ENCODE measurements at regions not wholly inside any gene's neighbourhood (a gene's known extent, or its start where the extent isn't known, plus 50 kb on each side); places are given as distances from the start of the nearest gene placed in this dataset.

DNA sequence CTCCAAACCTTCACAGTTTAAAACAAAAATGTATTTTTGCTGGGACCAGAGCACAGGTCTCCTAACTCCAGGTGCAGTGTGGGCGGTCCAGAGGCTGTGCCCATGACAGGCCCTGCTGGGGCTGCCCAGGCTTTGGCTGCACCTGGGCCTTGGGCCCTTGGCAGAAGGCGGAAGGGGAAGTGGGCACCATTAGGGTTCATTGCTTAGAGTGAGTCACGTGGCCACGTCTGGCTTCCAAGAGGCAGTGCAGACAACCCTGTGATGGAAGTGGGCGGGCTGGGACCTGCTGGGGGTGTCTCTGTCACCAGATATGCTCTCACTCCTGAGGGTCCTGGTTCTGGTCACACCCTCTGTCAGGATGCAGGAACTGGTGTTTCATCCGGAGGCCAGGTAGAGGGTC, 302.2 kb downstream of the QKI start:
- intact Hi-C loops (cut with micrococcal nuclease), result no loop called here
- TF ChIP-seq, protein P1, sequence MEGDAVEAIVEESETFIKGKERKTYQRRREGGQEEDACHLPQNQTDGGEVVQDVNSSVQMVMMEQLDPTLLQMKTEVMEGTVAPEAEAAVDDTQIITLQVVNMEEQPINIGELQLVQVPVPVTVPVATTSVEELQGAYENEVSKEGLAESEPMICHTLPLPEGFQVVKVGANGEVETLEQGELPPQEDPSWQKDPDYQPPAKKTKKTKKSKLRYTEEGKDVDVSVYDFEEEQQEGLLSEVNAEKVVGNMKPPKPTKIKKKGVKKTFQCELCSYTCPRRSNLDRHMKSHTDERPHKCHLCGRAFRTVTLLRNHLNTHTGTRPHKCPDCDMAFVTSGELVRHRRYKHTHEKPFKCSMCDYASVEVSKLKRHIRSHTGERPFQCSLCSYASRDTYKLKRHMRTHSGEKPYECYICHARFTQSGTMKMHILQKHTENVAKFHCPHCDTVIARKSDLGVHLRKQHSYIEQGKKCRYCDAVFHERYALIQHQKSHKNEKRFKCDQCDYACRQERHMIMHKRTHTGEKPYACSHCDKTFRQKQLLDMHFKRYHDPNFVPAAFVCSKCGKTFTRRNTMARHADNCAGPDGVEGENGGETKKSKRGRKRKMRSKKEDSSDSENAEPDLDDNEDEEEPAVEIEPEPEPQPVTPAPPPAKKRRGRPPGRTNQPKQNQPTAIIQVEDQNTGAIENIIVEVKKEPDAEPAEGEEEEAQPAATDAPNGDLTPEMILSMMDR (IDR thresholded peaks at IDR 0.05; ENCODE audit: unreplicated experiment), result no peak
- no TSS peak for BruUV-seq (replicated peaks)
- no peak overlapping the region for H3K4me3 Mint-ChIP-seq (ENCODE audit: unreplicated experiment)
- H3K4me1 Mint-ChIP-seq (ENCODE audit: insufficient read depth, unreplicated experiment), result peaks cover 3% of the 10 kb centered on the region
- POLR2A ChIA-PET, result no interaction called here
- no peaks in the 10 kb centered on the region for H3K27me3 Mint-ChIP-seq (ENCODE audit: insufficient read depth, unreplicated experiment)
- H3K36me3 Mint-ChIP-seq (ENCODE audit: insufficient read depth, unreplicated experiment), result peaks cover 6% of the 10 kb centered on the region
- no peak for DNase-seq (ENCODE audit: unreplicated experiment)
- CTCF ChIA-PET, result no interaction called here
- H3K27ac Mint-ChIP-seq (ENCODE audit: low read depth, unreplicated experiment), result no peak overlapping the region
- no peaks in the 10 kb centered on the region for H3K9me3 Mint-ChIP-seq (ENCODE audit: unreplicated experiment)

DNA sequence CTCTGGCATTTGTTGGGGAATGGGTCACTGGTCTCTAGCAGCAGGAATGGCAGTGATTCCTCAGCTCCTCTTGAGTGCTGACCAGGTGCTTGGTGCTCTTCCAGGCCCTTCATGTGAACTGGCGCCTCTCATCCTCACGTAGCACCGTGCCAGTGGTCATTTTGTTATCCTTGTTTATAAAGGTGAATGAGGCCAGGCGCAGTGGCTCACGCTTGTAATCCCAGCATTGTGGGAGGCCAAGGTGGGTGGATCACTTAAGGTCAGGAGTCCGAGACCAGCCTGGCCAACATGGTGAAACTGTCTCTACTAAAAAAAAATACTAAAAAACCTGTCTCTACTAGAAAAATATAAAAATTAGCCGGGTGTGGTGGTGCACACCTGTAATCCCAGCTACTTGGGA, 301.3 kb downstream of the QKI start:
- no peaks in the 10 kb centered on the region for H3K27me3 Mint-ChIP-seq (ENCODE audit: insufficient read depth, unreplicated experiment)
- intact Hi-C loops (cut with micrococcal nuclease), result no loop called here
- POLR2A ChIA-PET, result interaction anchor here (0.6 kb wide), 1 partner anchor 138 kb away, joined by 3 read pairs; no protein-coding TSS in a partner anchor
- peaks cover 10% of the 10 kb centered on the region for H3K4me1 Mint-ChIP-seq (ENCODE audit: insufficient read depth, unreplicated experiment)
- no peaks in the 10 kb centered on the region for H3K9me3 Mint-ChIP-seq (ENCODE audit: unreplicated experiment)
- TF ChIP-seq, protein P1 (IDR thresholded peaks at IDR 0.05; ENCODE audit: unreplicated experiment), result no peak
- no TSS peak for BruUV-seq (replicated peaks)
- no peak overlapping the region for H3K4me3 Mint-ChIP-seq (ENCODE audit: unreplicated experiment)
- peaks cover 6% of the 10 kb centered on the region for H3K36me3 Mint-ChIP-seq (ENCODE audit: insufficient read depth, unreplicated experiment)
- CTCF ChIA-PET, result interaction anchor here (0.6 to 0.8 kb wide), 2 partner anchors 178 to 1552 kb away, joined by 3 read pairs; no protein-coding TSS in a partner anchor
- DNase-seq (ENCODE audit: unreplicated experiment), result no peak
- H3K27ac Mint-ChIP-seq (ENCODE audit: low read depth, unreplicated experiment), result no peak overlapping the region

DNA sequence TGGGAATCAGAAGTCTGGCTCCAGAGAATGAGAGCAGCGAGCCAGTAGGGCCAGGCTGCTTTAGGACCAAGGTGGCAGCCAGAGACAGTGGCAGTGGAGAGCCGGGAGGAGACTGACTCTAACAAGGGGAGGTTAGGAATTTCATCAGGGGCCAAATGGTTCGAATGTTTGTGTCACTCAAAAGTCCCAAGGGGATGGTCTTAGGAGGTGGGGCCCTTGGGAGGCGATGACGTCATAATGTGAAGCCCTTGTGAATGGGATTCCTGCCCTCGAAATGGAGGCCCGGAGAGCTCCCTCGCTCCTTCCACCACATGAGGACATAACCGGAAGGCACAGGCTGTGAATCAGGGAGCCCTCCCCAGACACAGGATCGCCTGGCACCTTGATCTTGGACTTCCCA, 299.7 kb downstream of the QKI start:
- intact Hi-C loops (cut with micrococcal nuclease), result no loop called here
- Mint-ChIP-seq H3K4me1 (ENCODE audit: insufficient read depth, unreplicated experiment) (peaks cover 10% of the 10 kb centered on the region), H3K27me3 (ENCODE audit: insufficient read depth, unreplicated experiment) (no peaks in the 10 kb centered on the region), H3K27ac (ENCODE audit: low read depth, unreplicated experiment) (no peak overlapping the region), H3K4me3 (ENCODE audit: unreplicated experiment) (no peak overlapping the region), H3K36me3 (ENCODE audit: insufficient read depth, unreplicated experiment) (peaks cover 6% of the 10 kb centered on the region), H3K9me3 (ENCODE audit: unreplicated experiment) (no peaks in the 10 kb centered on the region)
- TF ChIP-seq, protein P1 (IDR thresholded peaks at IDR 0.05; ENCODE audit: unreplicated experiment), result no peak
- no peak for DNase-seq (ENCODE audit: unreplicated experiment)
- ChIA-PET POLR2A (interaction anchor here (0.7 kb wide), 1 partner anchor 135 kb away, joined by 3 read pairs; no protein-coding TSS in a partner anchor), CTCF (no interaction called here)
- BruUV-seq (replicated peaks), result no TSS peak

DNA sequence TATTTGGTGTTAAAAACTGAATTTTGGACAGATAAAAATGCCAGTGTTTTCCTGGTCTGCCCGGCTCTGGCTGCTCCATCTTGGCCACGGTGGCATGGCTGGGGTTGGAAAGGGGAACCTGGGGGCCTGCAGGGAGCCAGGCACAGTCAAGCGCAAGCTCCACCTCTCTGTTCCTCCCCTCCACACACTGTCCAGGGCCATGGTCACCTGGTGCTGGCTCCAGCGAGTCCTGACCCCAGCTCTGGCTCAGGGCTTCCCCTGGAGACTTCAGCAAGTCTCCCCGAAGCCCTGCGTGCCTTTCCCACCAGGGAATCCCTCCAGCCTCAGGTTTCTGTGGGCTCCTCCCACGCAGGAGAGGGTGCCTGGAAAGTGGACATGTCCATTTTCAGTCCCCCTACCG, 298.5 kb downstream of the QKI start:
- no TSS peak for BruUV-seq (replicated peaks)
- H3K27me3 Mint-ChIP-seq (ENCODE audit: insufficient read depth, unreplicated experiment), result no peaks in the 10 kb centered on the region
- no peaks in the 10 kb centered on the region for H3K9me3 Mint-ChIP-seq (ENCODE audit: unreplicated experiment)
- H3K4me1 Mint-ChIP-seq (ENCODE audit: insufficient read depth, unreplicated experiment), result peaks cover 15% of the 10 kb centered on the region
- H3K36me3 Mint-ChIP-seq (ENCODE audit: insufficient read depth, unreplicated experiment), result peaks cover 6% of the 10 kb centered on the region
- no peak overlapping the region for H3K27ac Mint-ChIP-seq (ENCODE audit: low read depth, unreplicated experiment)
- POLR2A ChIA-PET, result no interaction called here
- CTCF ChIA-PET, result interaction anchor here (0.6 to 1.0 kb wide), 2 partner anchors 139 to 1866 kb away, joined by 3 read pairs; no protein-coding TSS in a partner anchor
- intact Hi-C loops (cut with micrococcal nuclease), result no loop called here
- no peak for DNase-seq (ENCODE audit: unreplicated experiment)
- TF ChIP-seq, protein P1 (IDR thresholded peaks at IDR 0.05; ENCODE audit: unreplicated experiment), result no peak
- H3K4me3 Mint-ChIP-seq (ENCODE audit: unreplicated experiment), result no peak overlapping the region
